ENCODE measurements at regions not wholly inside any gene's neighbourhood (a gene's known extent, or its start where the extent isn't known, plus 50 kb on each side); places are given as distances from the start of the nearest gene placed in this dataset.

DNA sequence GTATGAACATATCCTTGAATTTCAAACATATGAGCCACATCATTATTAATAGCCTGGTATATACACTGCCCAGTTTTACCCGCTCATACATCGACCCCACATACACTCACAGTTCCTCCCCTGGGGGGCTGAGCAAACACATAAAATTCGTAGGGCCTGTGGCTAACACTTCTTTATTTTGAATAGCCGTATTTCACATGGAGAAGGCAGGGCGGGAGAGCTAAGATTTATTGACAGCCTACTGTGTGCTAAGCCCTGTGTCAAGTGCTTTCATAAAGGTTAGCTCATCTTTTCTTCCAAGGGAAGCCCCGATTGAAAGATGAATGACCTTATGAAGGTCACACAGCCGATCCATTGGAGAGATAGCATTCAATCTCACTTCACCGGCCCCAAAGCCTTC, 134.4 kb downstream of the ENC1 start (continued):
- TF ChIP-seq, protein P1, sequence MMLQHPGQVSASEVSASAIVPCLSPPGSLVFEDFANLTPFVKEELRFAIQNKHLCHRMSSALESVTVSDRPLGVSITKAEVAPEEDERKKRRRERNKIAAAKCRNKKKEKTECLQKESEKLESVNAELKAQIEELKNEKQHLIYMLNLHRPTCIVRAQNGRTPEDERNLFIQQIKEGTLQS (IDR thresholded peaks at IDR 0.05; ENCODE audit: insufficient read depth, low read depth, low read length), result no peak
- TF ChIP-seq YY1 (IDR thresholded peaks at IDR 0.05; ENCODE audit: low read depth, low read length) (no peak), POLR2AphosphoS5 (IDR thresholded peaks at IDR 0.05; ENCODE audit: low read depth, low read length) (no peak)
